ENCODE measurements at regions not wholly inside any gene's neighbourhood (a gene's known extent, or its start where the extent isn't known, plus 50 kb on each side); places are given as distances from the start of the nearest gene placed in this dataset.
"Not testable (repeated sequence)": the region's sequence is repeated elsewhere in the genome, so short reads cannot be mapped to it uniquely, and the experiment has no call there.

GRCh38 chr2:111569356-111570199 lies 314.4 kb downstream of the ANAPC1 start:
- H3K9me3 Mint-ChIP-seq (ENCODE audit: unreplicated experiment); H3K27me3 Mint-ChIP-seq (ENCODE audit: insufficient read depth, unreplicated experiment); POLR2A ChIA-PET; DNase-seq (ENCODE audit: unreplicated experiment); H3K36me3 Mint-ChIP-seq (ENCODE audit: insufficient read depth, unreplicated experiment); H3K4me3 Mint-ChIP-seq (ENCODE audit: unreplicated experiment); H3K4me1 Mint-ChIP-seq (ENCODE audit: insufficient read depth, unreplicated experiment); CTCF ChIA-PET; BruUV-seq (replicated peaks); H3K27ac Mint-ChIP-seq (ENCODE audit: low read depth, unreplicated experiment); intact Hi-C loops (cut with micrococcal nuclease): not testable (repeated sequence)

- H3K9me3 Mint-ChIP-seq (ENCODE audit: unreplicated experiment); DNase-seq (ENCODE audit: unreplicated experiment); intact Hi-C loops (cut with micrococcal nuclease); H3K27ac Mint-ChIP-seq (ENCODE audit: low read depth, unreplicated experiment); H3K4me1 Mint-ChIP-seq (ENCODE audit: insufficient read depth, unreplicated experiment); CTCF ChIA-PET; H3K36me3 Mint-ChIP-seq (ENCODE audit: insufficient read depth, unreplicated experiment); H3K4me3 Mint-ChIP-seq (ENCODE audit: unreplicated experiment); POLR2A ChIA-PET; H3K27me3 Mint-ChIP-seq (ENCODE audit: insufficient read depth, unreplicated experiment); BruUV-seq (replicated peaks): not testable (repeated sequence)
Measured at GRCh38 chr2:111570300-111571114, 313.5 kb downstream of the ANAPC1 start.

DNA sequence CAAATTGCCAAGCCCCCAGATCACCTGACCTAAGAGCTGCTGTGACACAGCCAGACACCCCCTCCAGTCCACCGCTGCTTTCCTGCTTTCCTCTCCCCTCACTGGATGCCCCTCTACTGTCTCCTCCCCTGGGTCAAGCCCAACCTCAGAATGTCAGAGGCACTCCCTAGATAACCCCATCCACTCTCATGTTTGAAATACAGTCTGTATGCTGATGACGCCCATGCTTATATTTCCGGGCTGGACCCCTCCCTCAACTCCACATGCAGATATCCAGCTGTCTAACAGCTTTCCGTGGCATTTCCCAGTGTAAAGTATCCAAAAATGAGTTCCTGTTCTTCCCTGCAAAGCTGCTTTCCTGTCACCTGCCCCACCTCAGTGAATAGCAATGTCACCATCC lies 309.2 kb downstream of the ANAPC1 start:
- CTCF ChIA-PET; H3K9me3 Mint-ChIP-seq (ENCODE audit: unreplicated experiment); H3K4me3 Mint-ChIP-seq (ENCODE audit: unreplicated experiment); DNase-seq (ENCODE audit: unreplicated experiment); POLR2A ChIA-PET; H3K27ac Mint-ChIP-seq (ENCODE audit: low read depth, unreplicated experiment); BruUV-seq (replicated peaks); H3K27me3 Mint-ChIP-seq (ENCODE audit: insufficient read depth, unreplicated experiment); H3K36me3 Mint-ChIP-seq (ENCODE audit: insufficient read depth, unreplicated experiment); H3K4me1 Mint-ChIP-seq (ENCODE audit: insufficient read depth, unreplicated experiment); intact Hi-C loops (cut with micrococcal nuclease): not testable (repeated sequence)

DNA sequence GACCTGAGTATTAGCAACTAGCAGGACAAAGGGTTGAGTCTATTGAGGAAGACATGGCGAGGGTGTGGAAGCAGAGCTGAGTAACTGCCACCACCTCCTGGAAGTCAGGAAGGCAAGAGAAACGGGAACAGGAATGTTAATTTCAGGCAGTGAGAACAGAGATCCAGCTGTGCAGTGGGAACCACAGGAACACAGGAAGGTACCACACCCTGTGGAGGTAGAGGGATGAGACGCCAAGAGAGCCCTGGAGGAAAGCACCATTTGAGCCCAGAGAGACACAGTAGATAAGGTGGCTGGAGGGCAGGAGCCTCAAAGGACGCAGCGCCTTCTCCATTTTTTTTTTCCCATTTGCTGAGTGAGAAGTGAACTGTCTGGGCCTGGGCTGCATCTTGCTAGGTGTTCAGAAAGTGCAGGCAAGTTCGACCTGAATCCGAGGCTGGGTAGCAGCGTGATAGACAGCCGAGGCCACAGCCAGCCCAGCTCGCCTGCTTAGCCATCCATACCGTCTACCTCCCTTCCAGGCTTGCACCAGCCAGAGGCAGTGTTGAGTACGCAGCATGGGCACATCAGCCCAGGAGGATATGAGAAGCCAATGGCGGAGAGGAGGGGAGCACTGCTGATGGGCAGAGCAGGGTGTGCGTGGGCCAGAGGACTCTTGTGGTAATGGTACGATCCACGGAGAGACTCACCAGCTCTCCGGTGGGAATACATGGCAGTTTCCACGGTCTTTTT lies 306.7 kb downstream of the ANAPC1 start:
- H3K36me3 Mint-ChIP-seq (ENCODE audit: insufficient read depth, unreplicated experiment); H3K9me3 Mint-ChIP-seq (ENCODE audit: unreplicated experiment); POLR2A ChIA-PET; CTCF ChIA-PET; DNase-seq (ENCODE audit: unreplicated experiment); H3K4me1 Mint-ChIP-seq (ENCODE audit: insufficient read depth, unreplicated experiment); BruUV-seq (replicated peaks); H3K4me3 Mint-ChIP-seq (ENCODE audit: unreplicated experiment); H3K27ac Mint-ChIP-seq (ENCODE audit: low read depth, unreplicated experiment); H3K27me3 Mint-ChIP-seq (ENCODE audit: insufficient read depth, unreplicated experiment); intact Hi-C loops (cut with micrococcal nuclease): not testable (repeated sequence)

DNA sequence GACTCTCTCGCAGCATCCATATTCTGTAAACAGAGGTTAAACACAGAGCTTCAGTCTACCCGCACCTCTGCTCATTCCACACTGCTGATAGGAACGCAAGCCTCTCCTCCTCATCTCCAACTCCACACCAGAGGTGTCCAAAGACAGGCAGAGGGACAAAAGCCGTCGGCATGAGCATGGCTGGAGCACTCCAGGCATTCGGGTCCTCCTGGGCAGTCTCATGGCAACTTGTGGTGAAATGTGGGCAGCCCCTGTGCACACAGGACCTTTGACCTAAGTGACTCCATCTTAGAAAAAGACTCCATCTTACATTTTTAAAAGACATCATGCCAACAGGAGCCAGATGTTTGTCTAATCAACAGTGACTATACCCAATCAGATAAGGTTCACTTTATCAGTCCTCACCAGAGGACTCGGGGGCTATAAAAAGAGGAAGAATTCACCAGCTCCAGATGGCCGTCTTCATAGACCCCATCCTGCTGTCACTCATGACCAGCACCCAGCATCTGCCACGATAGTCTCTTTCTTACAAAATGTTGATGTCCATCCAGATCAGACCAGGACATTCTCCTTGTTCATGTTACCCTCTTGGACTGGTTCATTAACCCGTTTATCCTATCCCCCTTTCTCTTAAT lies 304.4 kb downstream of the ANAPC1 start:
- H3K27me3 Mint-ChIP-seq (ENCODE audit: insufficient read depth, unreplicated experiment); H3K36me3 Mint-ChIP-seq (ENCODE audit: insufficient read depth, unreplicated experiment); H3K27ac Mint-ChIP-seq (ENCODE audit: low read depth, unreplicated experiment); intact Hi-C loops (cut with micrococcal nuclease); POLR2A ChIA-PET; BruUV-seq (replicated peaks); H3K4me3 Mint-ChIP-seq (ENCODE audit: unreplicated experiment); CTCF ChIA-PET; H3K9me3 Mint-ChIP-seq (ENCODE audit: unreplicated experiment); DNase-seq (ENCODE audit: unreplicated experiment); H3K4me1 Mint-ChIP-seq (ENCODE audit: insufficient read depth, unreplicated experiment): not testable (repeated sequence)

- H3K4me3 Mint-ChIP-seq (ENCODE audit: unreplicated experiment); H3K27ac Mint-ChIP-seq (ENCODE audit: low read depth, unreplicated experiment); H3K9me3 Mint-ChIP-seq (ENCODE audit: unreplicated experiment); BruUV-seq (replicated peaks); H3K4me1 Mint-ChIP-seq (ENCODE audit: insufficient read depth, unreplicated experiment); POLR2A ChIA-PET; DNase-seq (ENCODE audit: unreplicated experiment); CTCF ChIA-PET; H3K27me3 Mint-ChIP-seq (ENCODE audit: insufficient read depth, unreplicated experiment); H3K36me3 Mint-ChIP-seq (ENCODE audit: insufficient read depth, unreplicated experiment); intact Hi-C loops (cut with micrococcal nuclease): not testable (repeated sequence)
Measured at GRCh38 chr2:111580616-111581015, 303.4 kb downstream of the ANAPC1 start.

DNA sequence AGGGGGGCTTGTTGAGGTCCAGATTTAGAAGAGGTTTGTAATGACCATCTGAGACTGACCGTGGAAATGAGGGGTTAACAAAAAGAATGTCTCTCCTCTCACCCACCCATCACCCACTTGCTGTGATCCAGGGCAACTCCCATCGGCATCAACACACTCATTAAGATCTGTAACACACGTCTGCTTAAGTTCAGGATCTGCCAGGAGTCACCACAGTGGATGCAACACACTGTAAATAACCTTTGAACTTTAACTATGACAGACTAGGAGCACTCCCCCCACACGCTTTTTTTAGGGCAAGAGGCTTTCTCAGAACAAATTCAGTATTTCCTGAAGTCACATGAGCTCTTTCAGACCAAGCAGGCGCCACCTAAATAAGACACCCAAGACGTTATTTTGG lies 301.9 kb downstream of the ANAPC1 start:
- POLR2A ChIA-PET; DNase-seq (ENCODE audit: unreplicated experiment); H3K27ac Mint-ChIP-seq (ENCODE audit: low read depth, unreplicated experiment); H3K36me3 Mint-ChIP-seq (ENCODE audit: insufficient read depth, unreplicated experiment); BruUV-seq (replicated peaks); H3K27me3 Mint-ChIP-seq (ENCODE audit: insufficient read depth, unreplicated experiment); intact Hi-C loops (cut with micrococcal nuclease); H3K4me1 Mint-ChIP-seq (ENCODE audit: insufficient read depth, unreplicated experiment); H3K9me3 Mint-ChIP-seq (ENCODE audit: unreplicated experiment); CTCF ChIA-PET; H3K4me3 Mint-ChIP-seq (ENCODE audit: unreplicated experiment): not testable (repeated sequence)

GRCh38 chr2:111583480-111583879 lies 300.5 kb downstream of the ANAPC1 start:
- POLR2A ChIA-PET; BruUV-seq (replicated peaks); H3K27me3 Mint-ChIP-seq (ENCODE audit: insufficient read depth, unreplicated experiment); H3K4me1 Mint-ChIP-seq (ENCODE audit: insufficient read depth, unreplicated experiment); H3K36me3 Mint-ChIP-seq (ENCODE audit: insufficient read depth, unreplicated experiment); H3K9me3 Mint-ChIP-seq (ENCODE audit: unreplicated experiment); CTCF ChIA-PET; DNase-seq (ENCODE audit: unreplicated experiment); H3K27ac Mint-ChIP-seq (ENCODE audit: low read depth, unreplicated experiment); intact Hi-C loops (cut with micrococcal nuclease); H3K4me3 Mint-ChIP-seq (ENCODE audit: unreplicated experiment): not testable (repeated sequence)

- DNase-seq (ENCODE audit: unreplicated experiment); H3K9me3 Mint-ChIP-seq (ENCODE audit: unreplicated experiment); H3K36me3 Mint-ChIP-seq (ENCODE audit: insufficient read depth, unreplicated experiment); intact Hi-C loops (cut with micrococcal nuclease); POLR2A ChIA-PET; H3K4me1 Mint-ChIP-seq (ENCODE audit: insufficient read depth, unreplicated experiment); CTCF ChIA-PET; H3K27me3 Mint-ChIP-seq (ENCODE audit: insufficient read depth, unreplicated experiment); H3K27ac Mint-ChIP-seq (ENCODE audit: low read depth, unreplicated experiment); H3K4me3 Mint-ChIP-seq (ENCODE audit: unreplicated experiment); BruUV-seq (replicated peaks): not testable (repeated sequence)
Measured at GRCh38 chr2:111584540-111584939, 299.5 kb downstream of the ANAPC1 start.

Measured in MCF 10A (cell line).